Stimulated activated effector memory CD8-positive, alpha-beta T cell treated with anti-CD3 and anti-CD28 coated beads, Interleukin-12 subunit alpha, Interleukin-12 subunit beta, amount 100 ng/mL, for 72 hours (primary cell): ENCODE measurements at regions not wholly inside any gene's neighbourhood (a gene's known extent, or its start where the extent isn't known, plus 50 kb on each side); places are given as distances from the start of the nearest gene placed in this dataset.

Experiments
- ATAC-seq: fragments of 150-1000 bp; cut with Tn5 transposase; 2 replicates; pipeline ENCODE4 v1.10.0; 2021
- DNase-seq, 2 donors: peaks; one replicate each; pipeline ENCODE4 v3.0.0; 2021 to 2022; ENCODE audit warnings: low spot score in 2 of 2
- H3K27ac Mint-ChIP-seq: one replicate; pipeline ENCODE4 v1.8.0; 2022; ENCODE audit warnings: mild to moderate bottlenecking, mixed read lengths
- H3K36me3 Mint-ChIP-seq: one replicate; pipeline ENCODE4 v1.8.0; 2022; ENCODE audit warnings: mild to moderate bottlenecking, mixed read lengths
- H3K4me1 Mint-ChIP-seq: one replicate; pipeline ENCODE4 v1.8.0; 2022; ENCODE audit warnings: mixed read lengths
- H3K4me3 Mint-ChIP-seq: one replicate; pipeline ENCODE4 v1.8.0; 2022; ENCODE audit warnings: mild to moderate bottlenecking, mixed read lengths
- H3K9me3 Mint-ChIP-seq: one replicate; pipeline ENCODE4 v1.8.0; 2022; ENCODE audit warnings: mixed read lengths

- no peaks in the 10 kb centered on the region for H3K9me3 Mint-ChIP-seq
Observed at GRCh38 chr3:161156936-161157335, 51.8 kb upstream of the B3GALNT1 start.

GRCh38 chr3:161161603-161162002 is 56.5 kb upstream of the B3GALNT1 start:
- DNase-seq: no peak
- peaks cover 2% of the 10 kb centered on the region for H3K9me3 Mint-ChIP-seq
- H3K4me3 Mint-ChIP-seq: no peak overlapping the region
- no peak for ATAC-seq
- H3K36me3 Mint-ChIP-seq: no peaks in the 10 kb centered on the region
- H3K4me1 Mint-ChIP-seq: no peaks in the 10 kb centered on the region
- no peak overlapping the region for H3K27ac Mint-ChIP-seq

More at GRCh38 chr3:161156936-161157335, 51.8 kb upstream of the B3GALNT1 start:
- H3K36me3 Mint-ChIP-seq: no peaks in the 10 kb centered on the region
- no peak overlapping the region for H3K4me3 Mint-ChIP-seq
- no peaks in the 10 kb centered on the region for H3K4me1 Mint-ChIP-seq
- H3K27ac Mint-ChIP-seq: no peak overlapping the region
- DNase-seq (no peak), ATAC-seq (peak; percentile 24)

- Mint-ChIP-seq H3K4me3 (no peak overlapping the region), H3K36me3 (no peaks in the 10 kb centered on the region), H3K9me3 (peaks cover 2% of the 10 kb centered on the region), H3K27ac (no peak overlapping the region), H3K4me1 (no peaks in the 10 kb centered on the region)
- no peak for DNase-seq
- ATAC-seq: peak; percentile 54
Observed at GRCh38 chr3:161163297-161163696, 57.8 kb upstream of the NMD3 start.

GRCh38 chr3:161166051-161166450 is 55.1 kb upstream of the NMD3 start:
- Mint-ChIP-seq H3K27ac (no peak overlapping the region), H3K4me1 (no peaks in the 10 kb centered on the region), H3K9me3 (peaks cover 2% of the 10 kb centered on the region), H3K4me3 (no peak overlapping the region), H3K36me3 (no peaks in the 10 kb centered on the region)
- DNase-seq (no peak), ATAC-seq (no peak)

GRCh38 chr3:161171113-161171512 is 50.0 kb upstream of the NMD3 start:
- Mint-ChIP-seq H3K4me1 (no peaks in the 10 kb centered on the region), H3K4me3 (no peak overlapping the region), H3K9me3 (no peaks in the 10 kb centered on the region), H3K27ac (no peak overlapping the region), H3K36me3 (no peaks in the 10 kb centered on the region)
- DNase-seq (no peak), ATAC-seq (no peak)
